Lower lobe of right lung (tissue), 2 donors: ENCODE measurements at regions not wholly inside any gene's neighbourhood (a gene's known extent, or its start where the extent isn't known, plus 50 kb on each side); places are given as distances from the start of the nearest gene placed in this dataset.

Experiments
- ATAC-seq, 2 donors: fragments of 200-7000 bp; cut with Tn5 transposase; one replicate each; pipeline ENCODE4 v1.9.1; 2020 to 2022; ENCODE audit warnings: mild to moderate bottlenecking in 2 of 2, moderate library complexity in 2 of 2
- DNase-seq: peaks from one replicate; pipeline ENCODE4 v3.0.0-alpha.2; 2020
- H3K27ac ChIP-seq: fragments of 200-600 bp; one replicate; pipeline ENCODE4 v1.8.0; 2022
- H3K27me3 ChIP-seq: fragments of 200-600 bp; one replicate; pipeline ENCODE4 v1.8.0; 2022; ENCODE audit warnings: low read depth
- H3K36me3 ChIP-seq: fragments of 200-600 bp; one replicate; pipeline ENCODE4 v1.8.0; 2022; ENCODE audit warnings: mild to moderate bottlenecking
- H3K4me1 ChIP-seq: fragments of 200-600 bp; one replicate; pipeline ENCODE4 v1.8.0; 2022
- H3K4me3 ChIP-seq: fragments of 200-600 bp; one replicate; pipeline ENCODE4 v1.8.0; 2022; ENCODE audit warnings: mild to moderate bottlenecking
- H3K9me3 ChIP-seq: fragments of 200-600 bp; one replicate; pipeline ENCODE4 v1.8.0; 2022
- intact Hi-C: fragments of 100-400 bp; cut with DNase I; formaldehyde crosslinking; loops from one replicate; pipeline ENCODE4 v1.11.0; 2022
- TF ChIP-seq, protein P1 (sequence below): fragments of 200-600 bp; IDR thresholded peaks from one replicate; pipeline ENCODE4 v1.8.0; 2022; ENCODE audit warnings: antibody characterized with exemption, mild to moderate bottlenecking
- donor health status: DM: no; HTN: yes; CAD: no; lungs with severe emphysema.

DNA sequence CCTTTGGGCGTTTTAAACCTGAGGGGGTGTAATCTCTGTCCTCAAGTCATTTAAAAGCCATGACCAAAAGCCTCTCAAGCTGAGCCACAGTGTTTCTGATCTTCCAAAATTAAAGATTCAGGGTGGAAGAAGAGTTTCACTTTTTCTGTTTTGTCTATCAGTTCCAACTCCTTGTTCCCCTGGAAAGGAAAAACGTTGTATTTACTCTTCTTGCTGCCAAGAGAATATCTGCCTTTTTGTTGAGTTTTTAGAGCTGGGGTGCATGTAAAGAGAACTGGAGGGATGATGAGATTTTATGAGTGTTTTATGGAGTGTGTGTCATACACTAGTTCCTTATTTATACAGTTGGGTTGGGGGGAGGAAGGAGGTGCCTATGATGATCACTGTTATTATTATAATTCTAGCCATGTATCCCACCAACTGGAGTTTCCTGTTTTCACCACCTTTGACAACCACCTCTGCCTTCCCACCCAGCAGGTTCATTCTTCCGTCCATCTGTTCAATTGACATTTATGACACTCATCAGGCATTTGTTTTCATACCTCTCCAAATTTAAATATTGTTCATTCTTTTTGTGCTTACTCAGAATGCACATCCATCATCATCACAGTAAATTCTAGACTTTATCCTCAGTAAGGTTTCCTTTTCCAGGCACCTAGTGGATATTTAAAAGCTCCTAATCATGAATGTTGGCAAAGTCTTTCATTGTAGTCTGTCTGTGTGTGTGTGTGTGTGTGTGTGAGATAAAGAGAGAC, 97.9 kb upstream of the MPDZ start:
- Histone ChIP-seq H3K4me3 (no peak overlapping the region), H3K27ac (no peak overlapping the region), H3K27me3 (no peaks in the 10 kb centered on the region), H3K9me3 (no peaks in the 10 kb centered on the region), H3K36me3 (no peaks in the 10 kb centered on the region), H3K4me1 (no peaks in the 10 kb centered on the region)
- TF ChIP-seq, protein P1, sequence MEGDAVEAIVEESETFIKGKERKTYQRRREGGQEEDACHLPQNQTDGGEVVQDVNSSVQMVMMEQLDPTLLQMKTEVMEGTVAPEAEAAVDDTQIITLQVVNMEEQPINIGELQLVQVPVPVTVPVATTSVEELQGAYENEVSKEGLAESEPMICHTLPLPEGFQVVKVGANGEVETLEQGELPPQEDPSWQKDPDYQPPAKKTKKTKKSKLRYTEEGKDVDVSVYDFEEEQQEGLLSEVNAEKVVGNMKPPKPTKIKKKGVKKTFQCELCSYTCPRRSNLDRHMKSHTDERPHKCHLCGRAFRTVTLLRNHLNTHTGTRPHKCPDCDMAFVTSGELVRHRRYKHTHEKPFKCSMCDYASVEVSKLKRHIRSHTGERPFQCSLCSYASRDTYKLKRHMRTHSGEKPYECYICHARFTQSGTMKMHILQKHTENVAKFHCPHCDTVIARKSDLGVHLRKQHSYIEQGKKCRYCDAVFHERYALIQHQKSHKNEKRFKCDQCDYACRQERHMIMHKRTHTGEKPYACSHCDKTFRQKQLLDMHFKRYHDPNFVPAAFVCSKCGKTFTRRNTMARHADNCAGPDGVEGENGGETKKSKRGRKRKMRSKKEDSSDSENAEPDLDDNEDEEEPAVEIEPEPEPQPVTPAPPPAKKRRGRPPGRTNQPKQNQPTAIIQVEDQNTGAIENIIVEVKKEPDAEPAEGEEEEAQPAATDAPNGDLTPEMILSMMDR, result no peak
- intact Hi-C loops, result no loop called here
- ATAC-seq (no peak), DNase-seq (no peak)

DNA sequence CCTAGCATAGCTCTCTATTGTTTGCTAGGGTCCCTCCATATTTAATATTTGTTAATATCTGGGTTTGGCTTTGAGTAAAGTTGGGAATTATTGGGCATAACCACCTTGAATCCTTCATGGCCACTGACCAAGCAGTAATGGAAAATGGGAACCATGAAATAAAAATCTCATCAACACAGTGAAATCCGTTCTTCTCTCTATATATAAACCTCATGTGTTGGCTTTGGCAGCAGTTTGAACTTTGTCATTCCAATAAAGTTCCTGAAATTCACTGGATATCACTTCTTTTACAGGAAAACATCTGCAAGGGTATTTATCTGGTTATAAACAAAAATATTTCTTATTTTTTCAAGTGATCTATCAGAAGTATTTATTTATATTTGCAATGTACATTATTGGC, 93.0 kb upstream of the MPDZ start:
- intact Hi-C loops, result no loop called here
- H3K27ac ChIP-seq, result no peak overlapping the region
- TF ChIP-seq, protein P1, result no peak
- H3K4me3 ChIP-seq, result no peak overlapping the region
- no peaks in the 10 kb centered on the region for H3K36me3 ChIP-seq
- ATAC-seq (no peak), DNase-seq (no peak)
- H3K27me3 ChIP-seq, result no peaks in the 10 kb centered on the region
- no peaks in the 10 kb centered on the region for H3K9me3 ChIP-seq
- H3K4me1 ChIP-seq, result no peaks in the 10 kb centered on the region

DNA sequence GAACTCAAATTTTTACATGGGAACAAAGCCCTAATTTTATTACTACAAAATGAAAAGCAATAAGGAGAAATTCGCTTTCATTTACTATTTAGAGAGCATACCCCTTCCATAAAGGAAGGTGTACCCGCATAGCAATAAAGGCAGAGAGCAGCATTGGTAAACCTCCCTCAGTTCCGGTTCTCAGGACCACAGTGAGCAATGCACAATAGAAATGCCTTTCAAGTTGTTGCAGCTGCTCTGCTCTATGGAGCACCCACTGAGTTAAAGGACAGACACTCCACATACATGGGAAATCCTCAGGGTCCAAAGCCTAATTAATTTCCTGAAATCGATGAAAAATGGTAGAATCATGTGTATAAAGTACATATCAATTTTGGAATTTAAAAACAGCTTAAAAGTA, 89.9 kb upstream of the MPDZ start:
- Histone ChIP-seq H3K27me3 (no peaks in the 10 kb centered on the region), H3K4me3 (no peak overlapping the region), H3K36me3 (no peaks in the 10 kb centered on the region), H3K9me3 (no peaks in the 10 kb centered on the region), H3K27ac (no peak overlapping the region), H3K4me1 (no peaks in the 10 kb centered on the region)
- DNase-seq (no peak), ATAC-seq (no peak)
- intact Hi-C loops, result no loop called here
- TF ChIP-seq, protein P1, result no peak

DNA sequence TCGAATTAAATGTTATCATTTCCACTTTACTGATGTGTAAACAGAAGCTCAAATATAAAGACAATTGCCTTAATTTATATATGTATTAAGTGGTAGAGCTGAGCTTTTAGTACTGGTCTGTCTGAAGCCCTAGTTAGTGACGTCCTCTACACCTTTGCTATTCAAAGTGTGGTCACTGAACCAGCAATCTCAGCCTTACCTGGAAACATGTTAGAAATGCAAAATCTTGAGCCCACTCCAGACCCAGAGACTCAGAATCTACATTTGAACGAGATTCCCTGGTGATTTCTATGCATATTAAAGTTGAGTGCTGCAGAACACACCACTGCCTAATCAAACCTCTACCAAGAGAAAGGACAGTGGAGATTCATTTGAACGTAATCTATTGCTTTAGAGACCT, 88.3 kb upstream of the MPDZ start:
- H3K36me3 ChIP-seq, result no peaks in the 10 kb centered on the region
- ATAC-seq, result no peak
- H3K4me1 ChIP-seq, result no peaks in the 10 kb centered on the region
- H3K9me3 ChIP-seq, result no peaks in the 10 kb centered on the region
- no peak overlapping the region for H3K27ac ChIP-seq
- no peaks in the 10 kb centered on the region for H3K27me3 ChIP-seq
- H3K4me3 ChIP-seq, result no peak overlapping the region
- intact Hi-C loops, result no loop called here
- no peak for DNase-seq
- TF ChIP-seq, protein P1, result no peak

DNA sequence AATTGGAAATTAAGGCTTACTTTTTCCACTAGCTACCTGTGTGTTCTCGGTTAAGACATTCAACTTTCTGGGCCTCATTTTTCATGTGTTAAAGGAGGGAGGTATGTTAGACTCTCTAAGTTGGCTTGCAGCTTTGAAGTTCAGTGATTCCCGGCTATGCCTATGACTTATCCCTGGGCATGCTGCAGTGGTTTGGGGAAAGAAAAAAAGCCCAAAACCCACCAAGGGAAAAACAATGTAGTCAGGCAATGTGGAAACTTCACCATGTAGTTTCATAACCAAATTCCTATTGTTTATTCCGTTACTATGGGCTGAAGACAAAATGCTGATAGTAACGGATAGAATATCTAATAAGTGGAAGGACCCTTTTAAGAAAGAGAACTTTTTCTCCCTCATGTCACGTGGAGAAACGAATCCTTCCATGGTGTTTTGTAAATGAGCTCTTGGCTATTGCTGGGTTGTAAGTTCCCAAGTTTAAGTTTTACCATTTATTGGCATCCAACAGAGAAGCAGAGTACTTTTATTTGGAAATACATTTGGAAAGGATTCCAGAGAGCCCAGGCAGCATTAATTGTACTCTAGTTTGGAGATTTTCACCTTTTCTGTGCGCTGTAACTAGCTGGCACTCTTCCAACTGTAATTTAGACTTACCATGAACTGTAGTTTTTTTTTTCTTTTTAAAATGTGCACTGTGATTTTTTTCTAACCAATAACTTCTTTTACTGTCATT, 84.9 kb upstream of the MPDZ start:
- Histone ChIP-seq H3K4me3 (no peak overlapping the region), H3K27me3 (no peaks in the 10 kb centered on the region), H3K36me3 (no peaks in the 10 kb centered on the region), H3K4me1 (no peaks in the 10 kb centered on the region), H3K9me3 (no peaks in the 10 kb centered on the region), H3K27ac (no peak overlapping the region)
- TF ChIP-seq, protein P1, result no peak
- intact Hi-C loops, result no loop called here
- DNase-seq, result no peak
- no peak for ATAC-seq
